ENCODE measurements at regions not wholly inside any gene's neighbourhood (a gene's known extent, or its start where the extent isn't known, plus 50 kb on each side); places are given as distances from the start of the nearest gene placed in this dataset.
A peak's percentile ranks its signal among the peaks of the same experiment; 100 is the strongest.
"Not testable (repeated sequence)": the region's sequence is repeated elsewhere in the genome, so short reads cannot be mapped to it uniquely, and the experiment has no call there.

GRCh38 chr15:58342508-58342907, 89.3 kb upstream of the LIPC start:
- intact Hi-C loops (cut with DNase I): no loop called here

GRCh38 chr15:58344213-58345070, 87.3 kb upstream of the LIPC start:
- DNase-seq: no peak
- intact Hi-C loops (cut with DNase I): no loop called here

More at GRCh38 chr15:58342508-58342907, 89.3 kb upstream of the LIPC start:
- DNase-seq: no peak

GRCh38 chr15:58346361-58346760, 85.4 kb upstream of the LIPC start:
- intact Hi-C loops (cut with DNase I): no loop called here
- DNase-seq: no peak

- intact Hi-C loops (cut with DNase I): no loop called here
These were observed 83.5 kb upstream of the LIPC start for GRCh38 chr15:58348095-58348812.

GRCh38 chr15:58352026-58352929, 79.5 kb upstream of the LIPC start:
- intact Hi-C loops (cut with DNase I): loop anchor here (10.0 kb wide), 1 partner anchor 57 kb away; no protein-coding TSS in a partner anchor
- DNase-seq: no peak

More at GRCh38 chr15:58348095-58348812, 83.5 kb upstream of the LIPC start:
- no peak for DNase-seq

- no peak for DNase-seq
- intact Hi-C loops (cut with DNase I): loop anchor here (10.0 kb wide), 1 partner anchor 61 kb away; no protein-coding TSS in a partner anchor
These were observed 76.3 kb upstream of the LIPC start for GRCh38 chr15:58355382-58355971.

- no peak for DNase-seq
- intact Hi-C loops (cut with DNase I): loop anchor here (10.0 kb wide), 1 partner anchor 61 kb away; no protein-coding TSS in a partner anchor
These were observed 75.8 kb upstream of the LIPC start for GRCh38 chr15:58355973-58356372.

- no peak for DNase-seq
- intact Hi-C loops (cut with DNase I): loop anchor here (10.0 kb wide), 1 partner anchor 63 kb away; no protein-coding TSS in a partner anchor
These were observed 74.0 kb upstream of the LIPC start for GRCh38 chr15:58357529-58358476.

GRCh38 chr15:58360421-58361090, 71.2 kb upstream of the LIPC start:
- intact Hi-C loops (cut with DNase I): no loop called here
- DNase-seq: no peak

GRCh38 chr15:58361273-58361759, 70.5 kb upstream of the LIPC start:
- intact Hi-C loops (cut with DNase I): no loop called here
- DNase-seq: peak in 1 of 42 donors; percentile 13

GRCh38 chr15:58362262-58362922, 69.4 kb upstream of the LIPC start:
- intact Hi-C loops (cut with DNase I): no loop called here
- no peak for DNase-seq

- intact Hi-C loops (cut with DNase I); DNase-seq: not testable (repeated sequence)
These were observed 68.7 kb upstream of the LIPC start for GRCh38 chr15:58363118-58363517.

- DNase-seq; intact Hi-C loops (cut with DNase I): not testable (repeated sequence)
These were observed 68.1 kb upstream of the LIPC start for GRCh38 chr15:58363673-58364072.

GRCh38 chr15:58365098-58365497, 66.7 kb upstream of the LIPC start:
- DNase-seq; intact Hi-C loops (cut with DNase I): not testable (repeated sequence)

- no peak for DNase-seq
- intact Hi-C loops (cut with DNase I): no loop called here
These were observed 62.5 kb upstream of the LIPC start for GRCh38 chr15:58369261-58369701.

GRCh38 chr15:58369956-58370355, 61.8 kb upstream of the LIPC start:
- DNase-seq: no peak
- intact Hi-C loops (cut with DNase I): no loop called here
